ENCODE measurements at regions not wholly inside any gene's neighbourhood (a gene's known extent, or its start where the extent isn't known, plus 50 kb on each side); places are given as distances from the start of the nearest gene placed in this dataset.

- Mint-ChIP-seq H3K9me3 (no peaks in the 10 kb centered on the region), H3K27me3 (no peaks in the 10 kb centered on the region), H3K4me3 (no peak overlapping the region), H3K4me1 (no peaks in the 10 kb centered on the region), H3K36me3 (no peaks in the 10 kb centered on the region), H3K27ac (no peak overlapping the region)
- no peak for ATAC-seq
These were observed 383.7 kb downstream of the CDH2 start for GRCh38 chr18:27793013-27793785.

DNA sequence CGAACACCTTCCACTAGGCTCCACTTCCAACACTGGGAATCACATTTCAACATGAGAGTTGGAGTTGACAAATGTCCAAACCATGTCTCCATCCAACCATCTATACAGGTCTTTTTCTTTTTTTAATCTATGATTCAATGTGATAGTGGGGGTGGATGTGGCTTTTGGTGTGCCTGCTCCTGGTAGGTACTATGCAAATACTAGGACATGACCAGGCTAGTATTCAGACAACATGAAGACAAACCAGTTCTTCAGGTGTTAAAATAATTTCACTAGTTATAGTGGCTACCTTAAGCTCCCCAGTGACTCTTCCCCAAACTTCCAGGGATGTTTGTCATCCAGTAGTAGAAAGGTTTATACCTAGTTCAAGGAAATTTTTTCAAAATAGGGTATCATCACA lies 387.5 kb downstream of the CDH2 start:
- no peak for ATAC-seq
- Mint-ChIP-seq H3K4me3 (no peak overlapping the region), H3K4me1 (no peaks in the 10 kb centered on the region), H3K27me3 (no peaks in the 10 kb centered on the region), H3K27ac (no peak overlapping the region), H3K36me3 (no peaks in the 10 kb centered on the region), H3K9me3 (peaks cover 7% of the 10 kb centered on the region)

DNA sequence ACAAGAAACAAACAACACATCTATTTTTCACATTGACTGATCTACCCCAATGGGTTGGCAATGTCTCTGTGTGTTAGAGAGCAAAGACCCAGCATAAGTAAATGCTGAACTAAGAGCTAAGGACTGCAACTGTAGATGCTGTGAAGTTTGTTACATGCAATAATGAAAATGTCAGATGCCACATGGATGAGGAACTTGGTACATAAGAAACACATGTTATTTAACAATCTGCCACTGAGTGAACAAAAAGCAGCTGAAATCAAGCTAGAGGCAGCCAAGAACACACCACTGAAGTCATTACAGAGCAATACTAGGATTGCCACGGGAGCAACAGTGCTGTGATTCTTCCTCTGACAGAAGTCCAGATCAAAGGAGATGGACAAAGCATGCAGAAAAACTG lies 389.4 kb downstream of the CDH2 start:
- Mint-ChIP-seq H3K36me3 (no peaks in the 10 kb centered on the region), H3K9me3 (peaks cover 7% of the 10 kb centered on the region), H3K27ac (no peak overlapping the region), H3K4me3 (no peak overlapping the region), H3K27me3 (no peaks in the 10 kb centered on the region), H3K4me1 (no peaks in the 10 kb centered on the region)
- ATAC-seq: no peak

GRCh38 chr18:27785815-27786471 lies 391.0 kb downstream of the CDH2 start:
- H3K9me3 Mint-ChIP-seq: peaks cover 7% of the 10 kb centered on the region
- H3K27ac Mint-ChIP-seq: no peak overlapping the region
- H3K4me1 Mint-ChIP-seq: no peaks in the 10 kb centered on the region
- ATAC-seq: no peak
- no peaks in the 10 kb centered on the region for H3K27me3 Mint-ChIP-seq
- no peaks in the 10 kb centered on the region for H3K36me3 Mint-ChIP-seq
- H3K4me3 Mint-ChIP-seq: no peak overlapping the region

- H3K9me3 Mint-ChIP-seq: peaks cover 2% of the 10 kb centered on the region
These were observed 396.7 kb downstream of the CDH2 start for GRCh38 chr18:27780061-27780745.

GRCh38 chr18:27778925-27779324 lies 398.0 kb downstream of the CDH2 start:
- H3K27me3 Mint-ChIP-seq: no peaks in the 10 kb centered on the region
- H3K27ac Mint-ChIP-seq: no peak overlapping the region
- no peak for ATAC-seq
- no peaks in the 10 kb centered on the region for H3K4me1 Mint-ChIP-seq
- H3K4me3 Mint-ChIP-seq: no peak overlapping the region
- H3K36me3 Mint-ChIP-seq: no peaks in the 10 kb centered on the region
- peaks cover 2% of the 10 kb centered on the region for H3K9me3 Mint-ChIP-seq

More at GRCh38 chr18:27780061-27780745, 396.7 kb downstream of the CDH2 start:
- Mint-ChIP-seq H3K27me3 (no peaks in the 10 kb centered on the region), H3K4me3 (no peak overlapping the region), H3K27ac (no peak overlapping the region), H3K36me3 (no peaks in the 10 kb centered on the region), H3K4me1 (no peaks in the 10 kb centered on the region)
- ATAC-seq: no peak

DNA sequence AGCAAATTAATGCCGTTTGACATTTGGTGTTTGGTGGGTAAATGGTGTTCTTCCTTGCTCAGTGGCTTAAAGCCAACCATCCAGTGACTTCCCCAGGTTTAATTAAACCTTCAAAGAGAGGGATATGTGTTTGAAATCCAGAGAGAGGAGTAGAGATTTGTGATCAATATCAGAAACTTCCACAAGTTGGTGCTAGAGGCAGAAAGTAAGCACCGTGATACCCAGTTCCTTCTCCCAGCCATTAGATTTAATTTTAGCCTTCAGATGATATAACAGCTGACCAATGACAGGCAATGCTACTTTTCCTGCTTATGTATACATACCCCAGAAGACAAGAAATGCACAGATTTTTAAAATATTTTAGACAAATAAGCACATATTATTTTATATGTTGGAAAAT lies 398.5 kb downstream of the CDH2 start:
- ATAC-seq: no peak
- Mint-ChIP-seq H3K4me3 (no peak overlapping the region), H3K36me3 (no peaks in the 10 kb centered on the region), H3K27ac (no peak overlapping the region), H3K9me3 (peaks cover 2% of the 10 kb centered on the region), H3K4me1 (no peaks in the 10 kb centered on the region), H3K27me3 (no peaks in the 10 kb centered on the region)

DNA sequence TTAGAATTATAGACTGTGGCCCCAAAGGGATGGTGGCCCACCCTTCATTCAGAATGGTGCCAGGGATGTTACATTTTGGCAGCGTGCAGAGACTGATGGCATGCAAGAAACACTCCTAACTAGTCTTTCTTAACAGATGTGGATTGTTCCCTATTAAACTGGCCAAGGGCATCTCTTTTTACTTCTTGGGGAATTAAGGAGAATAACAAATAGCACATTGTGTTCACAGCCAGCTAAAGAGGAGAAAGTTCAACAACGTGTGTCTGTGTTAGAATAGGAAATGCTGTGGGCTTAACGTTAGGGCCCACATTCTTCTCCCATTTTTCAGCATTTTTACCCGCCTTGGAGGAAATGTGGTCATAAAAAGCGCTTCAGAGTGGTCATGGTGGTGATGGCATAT lies 404.8 kb downstream of the CDH2 start:
- H3K27ac Mint-ChIP-seq: no peak overlapping the region
- H3K4me1 Mint-ChIP-seq: no peaks in the 10 kb centered on the region
- ATAC-seq: no peak
- no peaks in the 10 kb centered on the region for H3K27me3 Mint-ChIP-seq
- H3K4me3 Mint-ChIP-seq: no peak overlapping the region
- H3K9me3 Mint-ChIP-seq: peaks cover 5% of the 10 kb centered on the region
- H3K36me3 Mint-ChIP-seq: no peaks in the 10 kb centered on the region

- Mint-ChIP-seq H3K4me1 (no peaks in the 10 kb centered on the region), H3K36me3 (no peaks in the 10 kb centered on the region), H3K9me3 (peaks cover 4% of the 10 kb centered on the region), H3K27me3 (no peaks in the 10 kb centered on the region), H3K27ac (no peak overlapping the region), H3K4me3 (no peak overlapping the region)
- ATAC-seq: no peak
These were observed 405.4 kb downstream of the CDH2 start for GRCh38 chr18:27771571-27771970.

GRCh38 chr18:27769152-27769551 lies 407.8 kb downstream of the CDH2 start:
- Mint-ChIP-seq H3K36me3 (no peaks in the 10 kb centered on the region), H3K4me1 (no peaks in the 10 kb centered on the region), H3K27ac (no peak overlapping the region), H3K4me3 (no peak overlapping the region), H3K27me3 (no peaks in the 10 kb centered on the region), H3K9me3 (peaks cover 7% of the 10 kb centered on the region)
- no peak for ATAC-seq

- H3K4me1 Mint-ChIP-seq: no peaks in the 10 kb centered on the region
- no peaks in the 10 kb centered on the region for H3K36me3 Mint-ChIP-seq
- H3K27me3 Mint-ChIP-seq: no peaks in the 10 kb centered on the region
- ATAC-seq: no peak
- peaks cover 5% of the 10 kb centered on the region for H3K9me3 Mint-ChIP-seq
- H3K4me3 Mint-ChIP-seq: no peak overlapping the region
- no peak overlapping the region for H3K27ac Mint-ChIP-seq
These were observed 413.0 kb downstream of the CDH2 start for GRCh38 chr18:27763936-27764335.

DNA sequence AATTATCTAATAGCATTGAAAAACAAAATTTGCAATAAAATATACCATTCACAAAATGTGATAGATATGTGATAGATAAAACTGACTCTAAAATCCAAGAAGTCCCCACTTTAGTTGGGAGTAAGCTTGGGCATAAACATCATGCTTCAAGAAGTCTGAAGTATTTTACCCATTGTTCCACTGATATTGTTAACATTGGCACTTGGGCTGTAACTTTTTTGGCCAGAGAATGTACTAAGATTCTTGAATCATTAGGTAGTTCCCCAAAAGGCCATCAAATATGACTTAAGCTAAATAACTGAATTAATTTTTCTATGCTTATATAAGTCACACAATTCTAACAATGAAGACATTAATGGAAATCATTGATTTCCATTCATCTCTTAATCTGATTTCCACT lies 413.6 kb downstream of the CDH2 start:
- ATAC-seq: no peak
- H3K36me3 Mint-ChIP-seq: no peaks in the 10 kb centered on the region
- no peak overlapping the region for H3K27ac Mint-ChIP-seq
- H3K4me3 Mint-ChIP-seq: no peak overlapping the region
- peaks cover 5% of the 10 kb centered on the region for H3K9me3 Mint-ChIP-seq
- H3K27me3 Mint-ChIP-seq: no peaks in the 10 kb centered on the region
- no peaks in the 10 kb centered on the region for H3K4me1 Mint-ChIP-seq

DNA sequence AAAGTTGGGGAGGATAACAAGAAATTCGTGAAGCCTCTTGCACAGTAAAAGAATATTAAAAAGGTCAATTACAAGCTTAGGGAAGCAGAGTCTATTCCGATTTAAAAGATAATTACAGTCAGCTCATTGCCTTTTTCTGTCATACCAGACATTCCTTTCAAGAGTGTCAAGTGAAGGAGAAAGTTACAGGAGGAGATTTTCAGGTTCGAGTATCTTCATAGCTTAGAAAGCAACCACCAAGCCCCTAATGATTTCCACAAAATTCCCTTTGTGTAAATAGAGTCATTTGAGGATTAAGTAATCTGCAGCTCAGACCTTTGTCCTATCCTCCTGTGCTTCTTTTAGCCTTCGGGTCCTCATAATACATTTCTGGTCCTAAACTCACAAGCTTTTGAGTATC lies 414.9 kb downstream of the CDH2 start:
- H3K9me3 Mint-ChIP-seq: peaks cover 6% of the 10 kb centered on the region

GRCh38 chr18:27752944-27753343 lies 424.0 kb downstream of the CDH2 start:
- ATAC-seq: no peak
- Mint-ChIP-seq H3K9me3 (peaks cover 2% of the 10 kb centered on the region), H3K27me3 (no peaks in the 10 kb centered on the region), H3K36me3 (no peaks in the 10 kb centered on the region), H3K4me3 (no peak overlapping the region), H3K4me1 (no peaks in the 10 kb centered on the region), H3K27ac (no peak overlapping the region)

More for the DNA sequence above, 414.9 kb downstream of the CDH2 start:
- Mint-ChIP-seq H3K27ac (no peak overlapping the region), H3K27me3 (no peaks in the 10 kb centered on the region), H3K36me3 (no peaks in the 10 kb centered on the region), H3K4me3 (no peak overlapping the region), H3K4me1 (no peaks in the 10 kb centered on the region)
- no peak for ATAC-seq

DNA sequence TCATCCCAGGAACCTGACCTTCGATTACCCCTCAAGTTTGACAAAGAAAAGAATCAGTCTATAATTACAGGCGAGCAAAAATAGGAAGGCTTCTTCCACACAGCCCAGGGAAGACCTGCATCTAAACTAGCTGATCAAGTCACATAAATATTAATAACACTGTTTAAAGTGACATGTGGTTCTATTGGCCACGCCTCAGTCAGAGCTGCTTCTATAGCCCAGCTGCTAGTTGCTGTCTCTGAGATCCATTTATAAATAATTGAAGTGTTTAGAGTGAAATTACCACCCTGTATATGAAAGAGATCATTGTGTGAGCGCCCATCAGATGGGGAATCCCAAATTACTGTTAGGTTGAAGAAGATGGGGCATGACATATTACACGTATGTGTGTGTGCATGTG lies 426.0 kb downstream of the CDH2 start:
- H3K36me3 Mint-ChIP-seq: no peaks in the 10 kb centered on the region
- H3K27ac Mint-ChIP-seq: no peak overlapping the region
- no peak overlapping the region for H3K4me3 Mint-ChIP-seq
- no peak for ATAC-seq
- H3K27me3 Mint-ChIP-seq: no peaks in the 10 kb centered on the region
- H3K9me3 Mint-ChIP-seq: peaks cover 2% of the 10 kb centered on the region
- no peaks in the 10 kb centered on the region for H3K4me1 Mint-ChIP-seq

DNA sequence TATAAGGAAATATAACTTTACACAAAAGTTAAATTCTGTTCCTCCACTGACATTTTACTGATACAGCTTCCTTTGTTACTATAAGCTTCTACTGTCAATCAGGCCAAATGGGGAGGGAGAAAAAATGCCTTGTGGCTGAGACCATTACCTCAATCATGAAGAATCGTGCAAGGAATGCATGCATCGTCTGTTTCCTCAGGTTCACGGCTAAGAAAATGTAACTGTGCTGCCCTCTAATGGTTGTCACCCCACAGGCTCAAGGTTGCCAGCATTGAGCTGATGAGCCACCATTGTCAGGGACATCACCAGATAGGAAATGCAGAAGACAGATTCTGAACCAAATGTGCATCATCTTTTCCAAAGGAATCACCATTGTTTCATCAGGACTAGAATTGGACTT lies 426.9 kb downstream of the CDH2 start:
- Mint-ChIP-seq H3K4me3 (no peak overlapping the region), H3K36me3 (no peaks in the 10 kb centered on the region), H3K9me3 (peaks cover 2% of the 10 kb centered on the region), H3K27ac (no peak overlapping the region), H3K27me3 (no peaks in the 10 kb centered on the region), H3K4me1 (no peaks in the 10 kb centered on the region)
- no peak for ATAC-seq

All from stimulated activated memory B cell treated with anti-CD40 and anti-IgM and Interleukin-4, amounts not matched to agents 10 μg/mL and 1 μg/mL and 100 μg/mL, for 72 hours (primary cell).